ENCODE measurements at regions not wholly inside any gene's neighbourhood (a gene's known extent, or its start where the extent isn't known, plus 50 kb on each side); places are given as distances from the start of the nearest gene placed in this dataset.
A peak's percentile ranks its signal among the peaks of the same experiment; 100 is the strongest.

- POLR2A ChIA-PET: no interaction called here
- CTCF ChIA-PET: interaction anchor here (1.7 to 2.0 kb wide), 3 partner anchors 12 to 286 kb away, joined by 5 to 12 read pairs (median 8); partner anchors contain the start of gene TRIB2
- dilution Hi-C loops (cut with MboI; ENCODE audit: extremely low pct_ligation_motif_present, low sequenced_read_pairs) (no loop called here), intact Hi-C loops (cut with micrococcal nuclease) (loop anchor here (10.0 kb wide), 1 partner anchor 718 kb away; no protein-coding TSS in a partner anchor)
- no peak overlapping the region for H3K9ac ChIP-seq (replicated peaks; ENCODE audit: extremely low read depth, insufficient read depth, low read length)
- no peak overlapping the region for H2AFZ ChIP-seq (ENCODE audit: low read depth, low read length)
- H3K9me1 ChIP-seq (replicated peaks; ENCODE audit: control insufficient read depth, extremely low read depth, insufficient read depth, low read length): no peaks in the 10 kb centered on the region
- no peak for FAIRE-seq
- no peaks in the 10 kb centered on the region for H4K20me1 ChIP-seq (replicated peaks; ENCODE audit: control insufficient read depth, extremely low read depth, insufficient read depth, low read length)
- no TSS peak for BruUV-seq (replicated peaks)
- H3K4me3 ChIP-seq (replicated peaks in 1 of 3; ENCODE audit: insufficient read depth in 1 of 3, low read depth in 1 of 3, low read length in 3 of 3): no peak overlapping the region
- H3K27ac ChIP-seq (ENCODE audit: insufficient read depth, low read depth, low read length): no peak overlapping the region
- H3K9me3 ChIP-seq (replicated peaks; ENCODE audit: control insufficient read depth, insufficient read depth, low read length): no peaks in the 10 kb centered on the region
- no peaks in the 10 kb centered on the region for H3K36me3 ChIP-seq (ENCODE audit: control insufficient read depth in 2 of 2, extremely low read depth in 1 of 2, insufficient read depth in 2 of 2, low read length in 2 of 2)
- TF ChIP-seq CTCF (IDR thresholded peaks at IDR 0.05; ENCODE audit: extremely low read depth in 1 of 2, insufficient read depth in 1 of 2, low read depth in 1 of 2, low read length in 2 of 2): no peak
- TF ChIP-seq POLR2A (IDR thresholded peaks at IDR 0.05; ENCODE audit: low read depth, low read length): no peak
- TF ChIP-seq GATA2 (IDR thresholded peaks at IDR 0.05; ENCODE audit: insufficient read depth, insufficient read length, low read depth, low read length): no peak
- TF ChIP-seq EZH2 (IDR thresholded peaks at IDR 0.05; ENCODE audit: borderline replicate concordance, low read depth, low read length, severe bottlenecking): no peak
- no peak for TF ChIP-seq MYC (IDR thresholded peaks at IDR 0.05; ENCODE audit: low read depth, low read length)
- TF ChIP-seq POLR2AphosphoS5 (IDR thresholded peaks at IDR 0.05; ENCODE audit: insufficient read depth, low read depth, low read length): no peak
- no peak for TF ChIP-seq FOS (IDR thresholded peaks at IDR 0.05; ENCODE audit: borderline replicate concordance, insufficient read depth, low read length)
- TF ChIP-seq MAX (IDR thresholded peaks at IDR 0.05; ENCODE audit: insufficient read depth, insufficient read length): no peak
- TF ChIP-seq JUN (IDR thresholded peaks at IDR 0.05; ENCODE audit: borderline replicate concordance, insufficient read depth, insufficient read length, low read depth): no peak
- no peaks in the 10 kb centered on the region for H3K79me2 ChIP-seq (ENCODE audit: control insufficient read depth, insufficient read depth, low read length)
- no peak overlapping the region for H3K4me2 ChIP-seq (ENCODE audit: insufficient read depth, low read length)
- peaks cover 28% of the 10 kb centered on the region for H3K4me1 ChIP-seq (ENCODE audit: control insufficient read depth, extremely low read depth, insufficient read depth, low read length)
- no peaks in the 10 kb centered on the region for H3K27me3 ChIP-seq (ENCODE audit: control insufficient read depth in 2 of 2, insufficient read depth in 2 of 2, low read length in 2 of 2)
- peak; percentile 79 for DNase-seq (ENCODE audit: low read depth, low spot score)
These were observed 286.0 kb downstream of the TRIB2 start for GRCh38 chr2:13002536-13003331.

All from endothelial cell of umbilical vein (primary cell).